Ectodermal cell (in vitro differentiated cells): ENCODE measurements at regions not wholly inside any gene's neighbourhood (a gene's known extent, or its start where the extent isn't known, plus 50 kb on each side); places are given as distances from the start of the nearest gene placed in this dataset.

Experiments used
- H3K27ac ChIP-seq: 2 replicates; pipeline ENCODE4 v1.7.0; 2013; ENCODE audit warnings: mild to moderate bottlenecking, low read depth, low read length; ENCODE audit not compliant: insufficient read depth, poor library complexity, severe bottlenecking
- H3K27me3 ChIP-seq: 2 replicates; pipeline ENCODE4 v1.7.0; 2013; ENCODE audit warnings: mild to moderate bottlenecking, low read length; ENCODE audit not compliant: insufficient read depth, control insufficient read depth, poor library complexity, severe bottlenecking
- H3K36me3 ChIP-seq: one replicate; pipeline ENCODE4 v1.7.0; 2013; ENCODE audit warnings: low read length; ENCODE audit not compliant: control insufficient read depth, insufficient read depth
- H3K4me1 ChIP-seq: one replicate; pipeline ENCODE4 v1.7.0; 2013; ENCODE audit warnings: low read length; ENCODE audit not compliant: control insufficient read depth, insufficient read depth
- H3K4me3 ChIP-seq: 2 replicates; pipeline ENCODE4 v1.7.0; 2013; ENCODE audit warnings: low read depth, low read length, control low read depth; ENCODE audit not compliant: insufficient read depth
- H3K9me3 ChIP-seq: 2 replicates; pipeline ENCODE4 v1.7.0; 2013; ENCODE audit warnings: mild to moderate bottlenecking, low read length, moderate library complexity; ENCODE audit not compliant: control insufficient read depth
- WGBS, 2 experiments: methylation state at CpG; one replicate each; pipeline ENCODE4 v1.1.7; 2013; ENCODE audit warnings: missing lambda C conversion rate in 2 of 2; 5-methylcytosine and 5-hydroxymethylcytosine counted together

- no peaks in the 10 kb centered on the region for H3K36me3 ChIP-seq
- H3K9me3 ChIP-seq = no peaks in the 10 kb centered on the region
- H3K27ac ChIP-seq = no peak overlapping the region
- 61 to 80% methylated on average over 6 to 7 of the region's 7 CpGs for WGBS, 2 experiments
- H3K4me3 ChIP-seq = no peak overlapping the region
- no peaks in the 10 kb centered on the region for H3K27me3 ChIP-seq
- H3K4me1 ChIP-seq = peaks cover 6% of the 10 kb centered on the region
Observed at GRCh38 chr5:27701931-27702903, 663.8 kb upstream of the CDH9 start.

GRCh38 chr5:27700526-27700925 lies 662.1 kb upstream of the CDH9 start:
- H3K4me1 ChIP-seq = peaks cover 6% of the 10 kb centered on the region
- H3K36me3 ChIP-seq = no peaks in the 10 kb centered on the region
- no peak overlapping the region for H3K4me3 ChIP-seq
- no peak overlapping the region for H3K27ac ChIP-seq
- no peaks in the 10 kb centered on the region for H3K27me3 ChIP-seq
- no peaks in the 10 kb centered on the region for H3K9me3 ChIP-seq

- WGBS, 2 experiments = 83 to 85% methylated on average over 3 of the region's 3 CpGs
- H3K9me3 ChIP-seq = no peaks in the 10 kb centered on the region
- no peak overlapping the region for H3K27ac ChIP-seq
- no peak overlapping the region for H3K4me3 ChIP-seq
- H3K27me3 ChIP-seq = no peaks in the 10 kb centered on the region
- no peaks in the 10 kb centered on the region for H3K36me3 ChIP-seq
- H3K4me1 ChIP-seq = no peaks in the 10 kb centered on the region
Observed at GRCh38 chr5:27682600-27682999, 644.2 kb upstream of the CDH9 start.

GRCh38 chr5:27652505-27652904 lies 614.1 kb upstream of the CDH9 start:
- no peak overlapping the region for H3K4me3 ChIP-seq
- H3K27me3 ChIP-seq = no peaks in the 10 kb centered on the region
- 82 to 88% methylated on average over 4 of the region's 4 CpGs for WGBS, 2 experiments
- no peak overlapping the region for H3K27ac ChIP-seq
- no peaks in the 10 kb centered on the region for H3K36me3 ChIP-seq
- no peaks in the 10 kb centered on the region for H3K4me1 ChIP-seq
- H3K9me3 ChIP-seq = no peaks in the 10 kb centered on the region

- Histone ChIP-seq H3K4me3 (no peak overlapping the region), H3K27me3 (no peaks in the 10 kb centered on the region), H3K27ac (no peak overlapping the region), H3K4me1 (no peaks in the 10 kb centered on the region), H3K9me3 (no peaks in the 10 kb centered on the region), H3K36me3 (no peaks in the 10 kb centered on the region)
- 90 to 91% methylated on average over 6 of the region's 6 CpGs for WGBS, 2 experiments
Observed at GRCh38 chr5:27639005-27639612, 600.7 kb upstream of the CDH9 start.

- no peak overlapping the region for H3K27ac ChIP-seq
- no peaks in the 10 kb centered on the region for H3K27me3 ChIP-seq
- no peaks in the 10 kb centered on the region for H3K36me3 ChIP-seq
- WGBS, 2 experiments = 99 to 100% methylated on average over 1 to 2 of the region's 2 CpGs
- H3K4me3 ChIP-seq = no peak overlapping the region
- H3K4me1 ChIP-seq = no peaks in the 10 kb centered on the region
- H3K9me3 ChIP-seq = no peaks in the 10 kb centered on the region
Observed at GRCh38 chr5:27619982-27620381, 581.6 kb upstream of the CDH9 start.

- no peak overlapping the region for H3K27ac ChIP-seq
- WGBS, 2 experiments = 100% methylated on average over 2 of the region's 3 CpGs; no CpG with 5 or more reads in 1 of the 2 experiments
- H3K4me1 ChIP-seq = no peaks in the 10 kb centered on the region
- no peaks in the 10 kb centered on the region for H3K9me3 ChIP-seq
- H3K4me3 ChIP-seq = no peak overlapping the region
- H3K27me3 ChIP-seq = no peaks in the 10 kb centered on the region
- no peaks in the 10 kb centered on the region for H3K36me3 ChIP-seq
Observed at GRCh38 chr5:27612161-27612560, 573.8 kb upstream of the CDH9 start.

- Histone ChIP-seq H3K4me3 (no peak overlapping the region), H3K36me3 (no peaks in the 10 kb centered on the region), H3K27me3 (no peaks in the 10 kb centered on the region), H3K27ac (no peak overlapping the region), H3K9me3 (no peaks in the 10 kb centered on the region), H3K4me1 (no peaks in the 10 kb centered on the region)
- 93% methylated on average over 3 of the region's 3 CpGs for WGBS, 2 experiments
Observed at GRCh38 chr5:27608992-27609391, 570.6 kb upstream of the CDH9 start.

GRCh38 chr5:27598576-27598975 lies 560.2 kb upstream of the CDH9 start:
- Histone ChIP-seq H3K4me3 (no peak overlapping the region), H3K36me3 (no peaks in the 10 kb centered on the region), H3K27me3 (no peaks in the 10 kb centered on the region), H3K4me1 (no peaks in the 10 kb centered on the region), H3K27ac (no peak overlapping the region), H3K9me3 (no peaks in the 10 kb centered on the region)

GRCh38 chr5:27594141-27594540 lies 555.8 kb upstream of the CDH9 start:
- Histone ChIP-seq H3K4me3 (no peak overlapping the region), H3K4me1 (no peaks in the 10 kb centered on the region), H3K36me3 (no peaks in the 10 kb centered on the region), H3K27ac (no peak overlapping the region), H3K27me3 (no peaks in the 10 kb centered on the region), H3K9me3 (no peaks in the 10 kb centered on the region)
- WGBS, 2 experiments = 95 to 98% methylated on average over 2 of the region's 2 CpGs
